Fibroblast of the aortic adventitia (primary cell): ENCODE measurements at regions not wholly inside any gene's neighbourhood (a gene's known extent, or its start where the extent isn't known, plus 50 kb on each side); places are given as distances from the start of the nearest gene placed in this dataset.

ENCODE experiments used
- DNase-seq: peaks from one replicate; pipeline ENCODE4 v3.0.0-alpha.2; 2010; ENCODE audit warnings: low read depth
- H3K4me3 ChIP-seq: 2 replicates; pipeline ENCODE4 v1.5.1; 2011; ENCODE audit warnings: low read depth, mild to moderate bottlenecking, control low read depth, low read length, moderate library complexity
- TF ChIP-seq, protein P1 (sequence below): IDR thresholded peaks from 2 replicates; pipeline ENCODE4 v1.5.1; 2011; ENCODE audit warnings: mild to moderate bottlenecking, low read length, control low read depth, inconsistent platforms; ENCODE audit not compliant: insufficient read depth

DNA sequence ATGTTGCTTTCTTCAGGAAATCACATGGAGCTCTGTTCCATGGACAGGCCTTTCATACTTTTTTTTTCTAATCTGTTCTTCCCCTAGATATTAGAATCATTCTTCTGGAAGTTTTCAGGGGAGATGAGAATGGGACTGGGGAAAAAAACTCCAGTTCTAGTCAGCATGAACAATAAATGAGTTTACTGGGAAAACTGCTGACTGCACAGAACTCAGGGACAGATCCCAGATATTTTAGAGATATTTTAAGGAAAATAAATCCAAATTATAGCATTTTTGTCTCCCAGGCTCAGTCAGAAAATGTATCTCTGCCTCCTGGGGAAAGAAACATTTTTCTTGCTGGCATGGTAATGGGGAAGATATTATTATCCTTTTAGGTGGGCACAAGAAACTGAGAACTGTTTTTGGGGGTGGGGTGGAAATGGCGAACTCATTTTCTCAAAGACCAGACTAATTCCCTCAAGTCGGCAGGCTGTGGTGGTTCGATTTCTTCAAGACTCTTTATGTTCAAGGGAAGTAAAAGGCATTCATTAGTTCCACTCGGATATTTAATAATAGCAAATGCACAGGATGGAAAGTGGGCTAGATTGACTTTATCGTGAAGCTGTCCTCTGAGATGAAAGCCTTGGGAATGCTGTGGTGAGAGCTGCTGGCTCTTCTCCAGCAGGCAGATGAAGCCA, 157.5 kb downstream of the ADRA2A start:
- no peak overlapping the region for H3K4me3 ChIP-seq
- TF ChIP-seq, protein P1, sequence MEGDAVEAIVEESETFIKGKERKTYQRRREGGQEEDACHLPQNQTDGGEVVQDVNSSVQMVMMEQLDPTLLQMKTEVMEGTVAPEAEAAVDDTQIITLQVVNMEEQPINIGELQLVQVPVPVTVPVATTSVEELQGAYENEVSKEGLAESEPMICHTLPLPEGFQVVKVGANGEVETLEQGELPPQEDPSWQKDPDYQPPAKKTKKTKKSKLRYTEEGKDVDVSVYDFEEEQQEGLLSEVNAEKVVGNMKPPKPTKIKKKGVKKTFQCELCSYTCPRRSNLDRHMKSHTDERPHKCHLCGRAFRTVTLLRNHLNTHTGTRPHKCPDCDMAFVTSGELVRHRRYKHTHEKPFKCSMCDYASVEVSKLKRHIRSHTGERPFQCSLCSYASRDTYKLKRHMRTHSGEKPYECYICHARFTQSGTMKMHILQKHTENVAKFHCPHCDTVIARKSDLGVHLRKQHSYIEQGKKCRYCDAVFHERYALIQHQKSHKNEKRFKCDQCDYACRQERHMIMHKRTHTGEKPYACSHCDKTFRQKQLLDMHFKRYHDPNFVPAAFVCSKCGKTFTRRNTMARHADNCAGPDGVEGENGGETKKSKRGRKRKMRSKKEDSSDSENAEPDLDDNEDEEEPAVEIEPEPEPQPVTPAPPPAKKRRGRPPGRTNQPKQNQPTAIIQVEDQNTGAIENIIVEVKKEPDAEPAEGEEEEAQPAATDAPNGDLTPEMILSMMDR = no peak
- DNase-seq = no peak

GRCh38 chr10:111234914-111235302, 158.1 kb downstream of the ADRA2A start:
- TF ChIP-seq, protein P1 = no peak
- H3K4me3 ChIP-seq = no peak overlapping the region
- DNase-seq = no peak

- H3K4me3 ChIP-seq = no peak overlapping the region
- TF ChIP-seq, protein P1 = no peak
- DNase-seq = no peak
Measured at GRCh38 chr10:111240348-111240747, 163.5 kb downstream of the ADRA2A start.

- H3K4me3 ChIP-seq = no peak overlapping the region
- no peak for DNase-seq
- TF ChIP-seq, protein P1 = no peak
Measured at GRCh38 chr10:111243126-111243525, 166.3 kb downstream of the ADRA2A start.

DNA sequence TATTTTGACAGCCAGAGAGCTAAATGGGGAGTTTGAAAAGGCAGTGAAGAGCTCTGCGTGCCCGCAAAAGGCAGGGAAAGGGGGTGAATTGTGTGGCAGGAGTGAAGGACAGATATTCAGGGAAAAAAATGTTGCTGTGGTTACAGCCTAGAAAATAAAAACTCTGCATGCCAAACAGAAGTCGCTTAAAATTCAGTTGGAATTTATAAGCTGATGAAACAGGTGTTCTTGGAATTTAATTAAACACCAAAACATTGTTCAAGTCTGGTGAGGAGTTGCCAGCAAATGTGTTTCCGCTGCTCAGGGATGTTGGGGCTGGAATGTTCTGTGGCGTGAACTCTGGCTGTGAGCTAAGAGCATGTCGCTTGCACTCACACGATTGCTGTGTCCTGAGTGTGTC, 169.3 kb downstream of the ADRA2A start:
- H3K4me3 ChIP-seq = no peak overlapping the region
- TF ChIP-seq, protein P1 = no peak
- no peak for DNase-seq

- TF ChIP-seq, protein P1 = no peak
- H3K4me3 ChIP-seq = no peak overlapping the region
- no peak for DNase-seq
Measured at GRCh38 chr10:111246814-111247452, 170.1 kb downstream of the ADRA2A start.
